Endothelial cell of umbilical vein (primary cell): ENCODE measurements at regions not wholly inside any gene's neighbourhood (a gene's known extent, or its start where the extent isn't known, plus 50 kb on each side); places are given as distances from the start of the nearest gene placed in this dataset.

Source experiments
- BruUV-seq: library from RNA; stranded (reverse); fragments of 400-500 nt; replicated peaks from 2 replicates; lab custom pipeline; 2021; lab: Mats Ljungman, UMichigan
- CTCF ChIA-PET: fragments of 300-600, 350-600 bp; sonication (Branson Sonifier 250); formaldehyde crosslinking; loops from one replicate; lab custom pipeline; 2021; ENCODE audit warnings: antibody characterized with exemption, inconsistent platforms; lab: Charles Lee
- POLR2A ChIA-PET: fragments of 300-600, 350-600 bp; sonication (Branson Sonifier 250); formaldehyde crosslinking; loops from one replicate; lab custom pipeline; 2021; ENCODE audit warnings: antibody characterized with exemption, inconsistent platforms; lab: Charles Lee
- DNase-seq: peaks from one replicate; pipeline ENCODE4 v3.0.0-alpha.2; 2011; ENCODE audit warnings: low read depth, low spot score
- FAIRE-seq: peaks from 2 replicates; lab custom pipeline; 2011; peaks lifted over from hg19 to GRCh38; lab: Jason Lieb, UNC
- H2AFZ ChIP-seq: 2 replicates; pipeline ENCODE4 v1.6.0; 2012; ENCODE audit warnings: low read depth, low read length, control low read depth, inconsistent platforms
- H3K27ac ChIP-seq: 2 replicates; pipeline ENCODE4 v1.5.1; 2011; ENCODE audit warnings: low read depth, mild to moderate bottlenecking, control low read depth, low read length, moderate library complexity; ENCODE audit not compliant: insufficient read depth
- H3K27me3 ChIP-seq, 2 experiments: 2 replicates each; pipeline versions ENCODE4 v1.6.0 to v1.6.1; 2011; ENCODE audit warnings: low read length in 2 of 2, mixed read lengths in 1 of 2; ENCODE audit not compliant: control insufficient read depth in 2 of 2, insufficient read depth in 2 of 2
- H3K36me3 ChIP-seq, 2 experiments: 2 replicates in 1 of 2; 3 replicates in 1 of 2; pipeline ENCODE4 v1.5.1; 2011; ENCODE audit warnings: low read length in 2 of 2, mild to moderate bottlenecking in 1 of 2, moderate library complexity in 1 of 2; ENCODE audit not compliant: control insufficient read depth in 2 of 2, insufficient read depth in 2 of 2; ENCODE audit errors: extremely low read depth in 1 of 2
- H3K4me1 ChIP-seq: 3 replicates; pipeline ENCODE4 v1.5.1; 2011; ENCODE audit warnings: mild to moderate bottlenecking, low read length; ENCODE audit not compliant: control insufficient read depth, insufficient read depth; ENCODE audit errors: extremely low read depth
- H3K4me2 ChIP-seq: 2 replicates; pipeline ENCODE4 v1.6.1; 2011; ENCODE audit warnings: low read length, control low read depth, mixed read lengths; ENCODE audit not compliant: insufficient read depth
- H3K4me3 ChIP-seq, 3 experiments: fragments of 200-600 bp in 1 of 3; sonication (generic), shearing (Covaris generic) in 1 of 3; replicated peaks in 1 of 3; 2 replicates each; pipeline ENCODE4 v1.5.1; 2011 to 2016; ENCODE audit warnings: control low read depth in 3 of 3, low read length in 3 of 3, mild to moderate bottlenecking in 2 of 3, inconsistent platforms in 1 of 3, low read depth in 1 of 3, moderate library complexity in 1 of 3; ENCODE audit not compliant: insufficient read depth in 1 of 3
- H3K79me2 ChIP-seq: 2 replicates; pipeline ENCODE4 v1.6.0; 2012; ENCODE audit warnings: low read length, inconsistent platforms; ENCODE audit not compliant: control insufficient read depth, insufficient read depth
- H3K9ac ChIP-seq: replicated peaks from 2 replicates; pipeline ENCODE3; 2011; ENCODE audit warnings: low read length, control low read depth; ENCODE audit not compliant: insufficient read depth; ENCODE audit errors: extremely low read depth
- H3K9me1 ChIP-seq: replicated peaks from 3 replicates; pipeline ENCODE4 v1.6.0; 2011; ENCODE audit warnings: mild to moderate bottlenecking, low read length; ENCODE audit not compliant: control insufficient read depth, insufficient read depth; ENCODE audit errors: extremely low read depth
- H3K9me3 ChIP-seq: replicated peaks from 2 replicates; pipeline ENCODE4 v1.5.1; 2012; ENCODE audit warnings: low read length, inconsistent platforms; ENCODE audit not compliant: control insufficient read depth, insufficient read depth
- H4K20me1 ChIP-seq: replicated peaks from 2 replicates; pipeline ENCODE3; 2011; ENCODE audit warnings: mild to moderate bottlenecking, low read length; ENCODE audit not compliant: control insufficient read depth, insufficient read depth; ENCODE audit errors: extremely low read depth
- CTCF ChIP-seq, 2 donors: IDR thresholded peaks; 1 replicate in 1 of 2; 2 replicates in 1 of 2; pipeline ENCODE4 v1.5.1; 2011; ENCODE audit warnings: low read length in 2 of 2, mild to moderate bottlenecking in 2 of 2, moderate library complexity in 2 of 2, control low read depth in 1 of 2, inconsistent platforms in 1 of 2, low read depth in 1 of 2; ENCODE audit not compliant: insufficient read depth in 1 of 2; ENCODE audit errors: extremely low read depth in 1 of 2
- EZH2 ChIP-seq: IDR thresholded peaks from 2 replicates; pipeline ENCODE4 v1.6.1; 2012; ENCODE audit warnings: borderline replicate concordance, low read depth, mild to moderate bottlenecking, moderate library complexity, low read length, inconsistent platforms; ENCODE audit not compliant: severe bottlenecking
- FOS ChIP-seq: IDR thresholded peaks from 2 replicates; pipeline ENCODE4 v1.6.1; 2011; ENCODE audit warnings: mild to moderate bottlenecking, low read length, moderate library complexity, borderline replicate concordance; ENCODE audit not compliant: insufficient read depth
- GATA2 ChIP-seq: IDR thresholded peaks from 2 replicates; pipeline ENCODE4 v1.7.0; 2011; ENCODE audit warnings: low read depth, mild to moderate bottlenecking, moderate library complexity, mixed read lengths, low read length; ENCODE audit not compliant: insufficient read length, insufficient read depth
- JUN ChIP-seq: IDR thresholded peaks from 2 replicates; pipeline ENCODE4 v1.6.1; 2011; ENCODE audit warnings: borderline replicate concordance, low read depth; ENCODE audit not compliant: insufficient read length, insufficient read depth
- MAX ChIP-seq: IDR thresholded peaks from 2 replicates; pipeline ENCODE4 v1.6.1; 2011; ENCODE audit not compliant: insufficient read depth, insufficient read length
- MYC ChIP-seq: IDR thresholded peaks from one replicate; pipeline ENCODE4 v1.6.1; 2011; ENCODE audit warnings: mild to moderate bottlenecking, low read depth, low read length
- POLR2A ChIP-seq: IDR thresholded peaks from 2 replicates; pipeline ENCODE4 v1.6.1; 2012; ENCODE audit warnings: low read depth, mild to moderate bottlenecking, control low read depth, low read length
- POLR2AphosphoS5 ChIP-seq: IDR thresholded peaks from 2 replicates; pipeline ENCODE4 v1.6.1; 2012; ENCODE audit warnings: low read depth, mild to moderate bottlenecking, control low read depth, low read length, moderate library complexity; ENCODE audit not compliant: insufficient read depth
- dilution Hi-C: fragments of 300-500 bp; cut with MboI; formaldehyde crosslinking; loops from one replicate; pipeline ENCODE4 v1.15.0; 2019; ENCODE audit warnings: low sequenced_read_pairs; ENCODE audit not compliant: extremely low pct_ligation_motif_present
- intact Hi-C: fragments of 100-400 bp; cut with micrococcal nuclease; formaldehyde crosslinking; loops from one replicate; pipeline ENCODE4 v1.10.0; 2022

- H3K4me1 ChIP-seq = no peaks in the 10 kb centered on the region
- no peaks in the 10 kb centered on the region for H3K79me2 ChIP-seq
- FAIRE-seq (no peak), DNase-seq (no peak)
- ChIA-PET POLR2A (no interaction called here), CTCF (no interaction called here)
- no TSS peak for BruUV-seq
- H3K9me1 ChIP-seq = no peaks in the 10 kb centered on the region
- intact Hi-C loops (no loop called here), dilution Hi-C loops (no loop called here)
- H3K36me3 ChIP-seq = no peaks in the 10 kb centered on the region
- no peaks in the 10 kb centered on the region for H4K20me1 ChIP-seq
- no peak overlapping the region for H3K4me2 ChIP-seq
- H3K9me3 ChIP-seq = peaks cover 5% of the 10 kb centered on the region
- H3K4me3 ChIP-seq = no peak overlapping the region
- H2AFZ ChIP-seq = no peak overlapping the region
- TF ChIP-seq EZH2 (no peak), MYC (no peak), MAX (no peak), JUN (no peak), FOS (no peak), POLR2A (no peak), GATA2 (no peak), CTCF (IDR thresholded peaks at IDR 0.05; ENCODE audit: extremely low read depth in 1 of 2, insufficient read depth in 1 of 2, low read depth in 1 of 2, low read length in 2 of 2) (no peak), POLR2AphosphoS5 (no peak)
- H3K9ac ChIP-seq = no peak overlapping the region
- H3K27me3 ChIP-seq = no peaks in the 10 kb centered on the region
- H3K27ac ChIP-seq = no peak overlapping the region
Observed at GRCh38 chr5:85647349-85648127, 970.2 kb upstream of the COX7C start.
